ENCODE measurements at regions not wholly inside any gene's neighbourhood (a gene's known extent, or its start where the extent isn't known, plus 50 kb on each side); places are given as distances from the start of the nearest gene placed in this dataset.

- no peak overlapping the region for H3K4me3 ChIP-seq (ENCODE audit: low read depth, low read length)
- TF ChIP-seq CTCF (IDR thresholded peaks at IDR 0.05; ENCODE audit: insufficient read depth, low read length, severe bottlenecking), result no peak
- no peaks in the 10 kb centered on the region for H3K27me3 ChIP-seq (ENCODE audit: control insufficient read depth, insufficient read depth, low read length)
- DNase-seq (ENCODE audit: low read depth) (peak; percentile 45), FAIRE-seq (no peak)
- H3K36me3 ChIP-seq (ENCODE audit: control insufficient read depth, insufficient read depth, low read length), result no peaks in the 10 kb centered on the region
Observed at GRCh38 chr16:35308674-35309073, 1849.3 kb downstream of the TP53TG3F start.

- H3K4me3 ChIP-seq (ENCODE audit: low read depth, low read length), result no peak overlapping the region
- H3K27me3 ChIP-seq (ENCODE audit: control insufficient read depth, insufficient read depth, low read length), result no peaks in the 10 kb centered on the region
- FAIRE-seq (no peak), DNase-seq (ENCODE audit: low read depth) (no peak)
- no peak for TF ChIP-seq CTCF (IDR thresholded peaks at IDR 0.05; ENCODE audit: insufficient read depth, low read length, severe bottlenecking)
- H3K36me3 ChIP-seq (ENCODE audit: control insufficient read depth, insufficient read depth, low read length), result no peaks in the 10 kb centered on the region
Observed at GRCh38 chr16:35310999-35311398, 1851.6 kb downstream of the TP53TG3F start.

- DNase-seq (ENCODE audit: low read depth), result no peak
- no peak for TF ChIP-seq CTCF (IDR thresholded peaks at IDR 0.05; ENCODE audit: insufficient read depth, low read length, severe bottlenecking)
- H3K36me3 ChIP-seq (ENCODE audit: control insufficient read depth, insufficient read depth, low read length), result no peaks in the 10 kb centered on the region
- no peaks in the 10 kb centered on the region for H3K27me3 ChIP-seq (ENCODE audit: control insufficient read depth, insufficient read depth, low read length)
- no peak overlapping the region for H3K4me3 ChIP-seq (ENCODE audit: low read depth, low read length)
- FAIRE-seq, result no peak
Observed at GRCh38 chr16:35311475-35311874, 1852.1 kb downstream of the TP53TG3F start.

GRCh38 chr16:35314298-35314697 is 1854.9 kb downstream of the TP53TG3F start:
- H3K36me3 ChIP-seq (ENCODE audit: control insufficient read depth, insufficient read depth, low read length), result no peaks in the 10 kb centered on the region
- H3K4me3 ChIP-seq (ENCODE audit: low read depth, low read length), result no peak overlapping the region
- no peak for FAIRE-seq
- DNase-seq (ENCODE audit: low read depth), result no peak
- no peak for TF ChIP-seq CTCF (IDR thresholded peaks at IDR 0.05; ENCODE audit: insufficient read depth, low read length, severe bottlenecking)
- H3K27me3 ChIP-seq (ENCODE audit: control insufficient read depth, insufficient read depth, low read length), result no peaks in the 10 kb centered on the region

- DNase-seq (ENCODE audit: low read depth) (no peak), FAIRE-seq (no peak)
- H3K36me3 ChIP-seq (ENCODE audit: control insufficient read depth, insufficient read depth, low read length), result no peaks in the 10 kb centered on the region
- no peak overlapping the region for H3K4me3 ChIP-seq (ENCODE audit: low read depth, low read length)
- no peaks in the 10 kb centered on the region for H3K27me3 ChIP-seq (ENCODE audit: control insufficient read depth, insufficient read depth, low read length)
- TF ChIP-seq CTCF (IDR thresholded peaks at IDR 0.05; ENCODE audit: insufficient read depth, low read length, severe bottlenecking), result no peak
Observed at GRCh38 chr16:35319536-35320192, 1860.3 kb downstream of the TP53TG3F start.

GRCh38 chr16:35325936-35326335 is 1866.5 kb downstream of the TP53TG3F start:
- FAIRE-seq (no peak), DNase-seq (ENCODE audit: low read depth) (no peak)
- no peak for TF ChIP-seq CTCF (IDR thresholded peaks at IDR 0.05; ENCODE audit: insufficient read depth, low read length, severe bottlenecking)
- Histone ChIP-seq H3K4me3 (ENCODE audit: low read depth, low read length) (no peak overlapping the region), H3K27me3 (ENCODE audit: control insufficient read depth, insufficient read depth, low read length) (no peaks in the 10 kb centered on the region), H3K36me3 (ENCODE audit: control insufficient read depth, insufficient read depth, low read length) (no peaks in the 10 kb centered on the region)
